Neural progenitor cell (in vitro differentiated cells): ENCODE measurements at regions not wholly inside any gene's neighbourhood (a gene's known extent, or its start where the extent isn't known, plus 50 kb on each side); places are given as distances from the start of the nearest gene placed in this dataset.

Experiments
- CTCF ChIP-seq: fragments of 200-600 bp; sonication (generic); IDR thresholded peaks from 2 replicates; pipeline ENCODE4 v1.5.1; 2017; ENCODE audit warnings: antibody characterized with exemption, mild to moderate bottlenecking
- EZH2 ChIP-seq: fragments of 200-600 bp; sonication (generic); IDR thresholded peaks from 2 replicates; pipeline ENCODE4 v1.6.1; 2017; ENCODE audit warnings: antibody characterized with exemption, mild to moderate bottlenecking, moderate library complexity
- EZH2phosphoT487 ChIP-seq: fragments of 200-600 bp; sonication (generic); IDR thresholded peaks from 2 replicates; pipeline ENCODE4 v1.6.1; 2017; ENCODE audit warnings: antibody characterized with exemption

- TF ChIP-seq EZH2 (no peak), CTCF (no peak), EZH2phosphoT487 (no peak)
These were observed 572.6 kb downstream of the IPMK start for GRCh38 chr10:57694956-57695608.
